ENCODE measurements at regions not wholly inside any gene's neighbourhood (a gene's known extent, or its start where the extent isn't known, plus 50 kb on each side); places are given as distances from the start of the nearest gene placed in this dataset.

DNA sequence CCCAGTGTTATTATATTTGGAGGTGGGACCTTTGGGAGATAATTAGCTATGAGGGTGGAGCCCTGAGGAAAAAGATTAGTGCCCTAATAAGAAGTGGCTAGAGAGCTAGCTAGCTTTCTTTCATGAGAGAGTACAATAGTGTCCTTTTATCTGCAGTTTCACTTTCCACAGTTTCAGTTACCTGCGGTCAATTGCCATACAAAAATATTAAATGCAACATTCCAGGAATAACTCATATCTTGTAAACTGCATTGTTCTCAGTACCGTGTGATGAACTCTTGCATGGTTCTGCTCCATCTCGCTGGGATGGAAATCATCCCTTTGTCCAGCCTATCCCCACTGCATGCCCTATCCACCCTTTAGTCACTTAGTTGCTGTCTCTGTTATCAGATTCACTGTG, 201.6 kb downstream of the RWDD3 start:
- Histone ChIP-seq H3K4me3 (replicated peaks; ENCODE audit: insufficient read depth, low read length) (no peak overlapping the region), H3K27me3 (ENCODE audit: insufficient read depth, poor library complexity, severe bottlenecking) (peaks cover 2% of the 10 kb centered on the region), H3K27ac (replicated peaks) (no peak overlapping the region)
- no peak for TF ChIP-seq POLR2AphosphoS5 (IDR thresholded peaks at IDR 0.05; ENCODE audit: low read depth)
- no peak for TF ChIP-seq GABPA (IDR thresholded peaks at IDR 0.05; ENCODE audit: low read depth)
- no peak for TF ChIP-seq SPI1 (IDR thresholded peaks at IDR 0.05; ENCODE audit: borderline replicate concordance, low read depth)
- TF ChIP-seq, protein P1, sequence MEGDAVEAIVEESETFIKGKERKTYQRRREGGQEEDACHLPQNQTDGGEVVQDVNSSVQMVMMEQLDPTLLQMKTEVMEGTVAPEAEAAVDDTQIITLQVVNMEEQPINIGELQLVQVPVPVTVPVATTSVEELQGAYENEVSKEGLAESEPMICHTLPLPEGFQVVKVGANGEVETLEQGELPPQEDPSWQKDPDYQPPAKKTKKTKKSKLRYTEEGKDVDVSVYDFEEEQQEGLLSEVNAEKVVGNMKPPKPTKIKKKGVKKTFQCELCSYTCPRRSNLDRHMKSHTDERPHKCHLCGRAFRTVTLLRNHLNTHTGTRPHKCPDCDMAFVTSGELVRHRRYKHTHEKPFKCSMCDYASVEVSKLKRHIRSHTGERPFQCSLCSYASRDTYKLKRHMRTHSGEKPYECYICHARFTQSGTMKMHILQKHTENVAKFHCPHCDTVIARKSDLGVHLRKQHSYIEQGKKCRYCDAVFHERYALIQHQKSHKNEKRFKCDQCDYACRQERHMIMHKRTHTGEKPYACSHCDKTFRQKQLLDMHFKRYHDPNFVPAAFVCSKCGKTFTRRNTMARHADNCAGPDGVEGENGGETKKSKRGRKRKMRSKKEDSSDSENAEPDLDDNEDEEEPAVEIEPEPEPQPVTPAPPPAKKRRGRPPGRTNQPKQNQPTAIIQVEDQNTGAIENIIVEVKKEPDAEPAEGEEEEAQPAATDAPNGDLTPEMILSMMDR (IDR thresholded peaks at IDR 0.05; ENCODE audit: insufficient read depth, low read length): no peak
- TF ChIP-seq, protein P2, sequence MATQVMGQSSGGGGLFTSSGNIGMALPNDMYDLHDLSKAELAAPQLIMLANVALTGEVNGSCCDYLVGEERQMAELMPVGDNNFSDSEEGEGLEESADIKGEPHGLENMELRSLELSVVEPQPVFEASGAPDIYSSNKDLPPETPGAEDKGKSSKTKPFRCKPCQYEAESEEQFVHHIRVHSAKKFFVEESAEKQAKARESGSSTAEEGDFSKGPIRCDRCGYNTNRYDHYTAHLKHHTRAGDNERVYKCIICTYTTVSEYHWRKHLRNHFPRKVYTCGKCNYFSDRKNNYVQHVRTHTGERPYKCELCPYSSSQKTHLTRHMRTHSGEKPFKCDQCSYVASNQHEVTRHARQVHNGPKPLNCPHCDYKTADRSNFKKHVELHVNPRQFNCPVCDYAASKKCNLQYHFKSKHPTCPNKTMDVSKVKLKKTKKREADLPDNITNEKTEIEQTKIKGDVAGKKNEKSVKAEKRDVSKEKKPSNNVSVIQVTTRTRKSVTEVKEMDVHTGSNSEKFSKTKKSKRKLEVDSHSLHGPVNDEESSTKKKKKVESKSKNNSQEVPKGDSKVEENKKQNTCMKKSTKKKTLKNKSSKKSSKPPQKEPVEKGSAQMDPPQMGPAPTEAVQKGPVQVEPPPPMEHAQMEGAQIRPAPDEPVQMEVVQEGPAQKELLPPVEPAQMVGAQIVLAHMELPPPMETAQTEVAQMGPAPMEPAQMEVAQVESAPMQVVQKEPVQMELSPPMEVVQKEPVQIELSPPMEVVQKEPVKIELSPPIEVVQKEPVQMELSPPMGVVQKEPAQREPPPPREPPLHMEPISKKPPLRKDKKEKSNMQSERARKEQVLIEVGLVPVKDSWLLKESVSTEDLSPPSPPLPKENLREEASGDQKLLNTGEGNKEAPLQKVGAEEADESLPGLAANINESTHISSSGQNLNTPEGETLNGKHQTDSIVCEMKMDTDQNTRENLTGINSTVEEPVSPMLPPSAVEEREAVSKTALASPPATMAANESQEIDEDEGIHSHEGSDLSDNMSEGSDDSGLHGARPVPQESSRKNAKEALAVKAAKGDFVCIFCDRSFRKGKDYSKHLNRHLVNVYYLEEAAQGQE (IDR thresholded peaks at IDR 0.05; ENCODE audit: insufficient replicate concordance, low read depth): no peak
- no peak for DNase-seq (ENCODE audit: low read depth in 1 of 2, low spot score in 1 of 2)

DNA sequence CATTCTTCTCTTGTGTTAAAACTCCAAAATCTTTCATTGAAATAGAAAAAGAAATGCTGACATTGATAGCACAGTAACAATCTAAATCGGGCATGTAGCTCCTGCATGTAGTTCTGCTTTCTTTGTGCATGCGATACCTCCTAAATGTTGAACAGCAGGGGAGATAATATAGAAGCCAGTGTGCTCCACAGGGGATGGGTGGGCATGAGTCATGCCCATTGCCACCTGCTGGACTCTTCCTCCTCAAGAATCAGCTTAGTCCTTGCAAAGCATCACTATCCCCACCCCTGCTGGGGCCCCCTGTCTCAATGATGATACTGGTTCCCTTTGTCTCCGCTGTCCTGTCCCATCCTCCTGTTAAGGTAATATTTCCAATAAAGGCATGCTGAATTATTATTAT, 203.0 kb downstream of the RWDD3 start:
- Histone ChIP-seq H3K4me3 (replicated peaks; ENCODE audit: insufficient read depth, low read length) (no peak overlapping the region), H3K27ac (replicated peaks) (no peak overlapping the region), H3K27me3 (ENCODE audit: insufficient read depth, poor library complexity, severe bottlenecking) (peaks cover 2% of the 10 kb centered on the region)
- DNase-seq (ENCODE audit: low read depth in 1 of 2, low spot score in 1 of 2): no peak
- TF ChIP-seq, protein P2 (IDR thresholded peaks at IDR 0.05; ENCODE audit: insufficient replicate concordance, low read depth): no peak
- TF ChIP-seq SPI1 (IDR thresholded peaks at IDR 0.05; ENCODE audit: borderline replicate concordance, low read depth) (no peak), GABPA (IDR thresholded peaks at IDR 0.05; ENCODE audit: low read depth) (no peak), POLR2AphosphoS5 (IDR thresholded peaks at IDR 0.05; ENCODE audit: low read depth) (no peak)
- TF ChIP-seq, protein P1 (IDR thresholded peaks at IDR 0.05; ENCODE audit: insufficient read depth, low read length): no peak

DNA sequence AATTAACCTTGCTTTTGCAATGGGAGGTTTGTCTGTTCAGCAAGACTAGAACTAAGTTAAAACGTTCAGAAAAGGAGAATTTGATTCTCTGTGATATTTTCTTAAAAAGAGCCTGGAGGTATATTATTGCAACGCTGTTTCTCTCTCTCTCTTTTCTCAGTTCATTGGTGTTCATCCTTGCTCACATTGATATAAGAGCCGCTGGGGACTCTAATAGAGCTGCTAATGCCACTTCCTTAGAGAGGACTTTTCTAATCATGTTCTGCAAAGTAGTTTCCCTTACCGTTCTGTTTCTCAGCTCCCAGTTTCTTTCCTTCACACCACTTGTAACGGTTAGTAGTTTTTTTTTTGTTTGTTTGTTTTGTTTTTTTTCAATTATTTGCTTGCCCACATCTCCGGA, 203.8 kb downstream of the RWDD3 start:
- Histone ChIP-seq H3K27ac (replicated peaks) (no peak overlapping the region), H3K4me3 (replicated peaks; ENCODE audit: insufficient read depth, low read length) (no peak overlapping the region), H3K27me3 (ENCODE audit: insufficient read depth, poor library complexity, severe bottlenecking) (peaks cover 2% of the 10 kb centered on the region)
- no peak for DNase-seq (ENCODE audit: low read depth in 1 of 2, low spot score in 1 of 2)
- TF ChIP-seq, protein P2 (IDR thresholded peaks at IDR 0.05; ENCODE audit: insufficient replicate concordance, low read depth): no peak
- no peak for TF ChIP-seq POLR2AphosphoS5 (IDR thresholded peaks at IDR 0.05; ENCODE audit: low read depth)
- TF ChIP-seq GABPA (IDR thresholded peaks at IDR 0.05; ENCODE audit: low read depth): no peak
- TF ChIP-seq, protein P1 (IDR thresholded peaks at IDR 0.05; ENCODE audit: insufficient read depth, low read length): no peak
